Activated CD8-positive, alpha-beta memory T cell treated with anti-CD3 and anti-CD28 coated beads for 48 hours (primary cell): ENCODE measurements at regions not wholly inside any gene's neighbourhood (a gene's known extent, or its start where the extent isn't known, plus 50 kb on each side); places are given as distances from the start of the nearest gene placed in this dataset.

Experiments
- DNase-seq, 3 experiments: peaks; one replicate each; pipeline ENCODE4 v3.0.0-alpha.2; 2020; ENCODE audit warnings: low read depth in 2 of 3, low spot score in 2 of 3

- no peak for DNase-seq
These were observed 266.3 kb downstream of the FBXW7 start for GRCh38 chr4:152269448-152270191.

DNA sequence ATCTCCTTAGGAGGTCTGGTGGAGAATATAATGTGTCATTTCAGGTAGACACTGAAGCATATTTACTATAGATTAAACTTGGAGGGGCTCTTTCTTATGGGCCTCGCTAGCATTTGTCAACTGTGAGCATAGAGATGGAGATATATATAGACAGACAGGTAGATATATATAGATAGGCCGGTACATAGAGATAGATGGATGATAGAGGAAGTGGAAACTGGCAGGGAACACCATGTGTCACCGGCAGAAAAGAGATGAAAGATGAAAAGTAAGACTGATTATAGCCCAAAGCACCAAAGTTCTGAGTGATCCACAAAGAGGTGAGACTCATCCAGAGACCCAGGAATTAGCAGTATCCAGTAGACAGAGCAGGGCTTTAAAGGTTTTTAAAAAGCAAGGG lies 268.1 kb downstream of the FBXW7 start:
- no peak for DNase-seq

DNA sequence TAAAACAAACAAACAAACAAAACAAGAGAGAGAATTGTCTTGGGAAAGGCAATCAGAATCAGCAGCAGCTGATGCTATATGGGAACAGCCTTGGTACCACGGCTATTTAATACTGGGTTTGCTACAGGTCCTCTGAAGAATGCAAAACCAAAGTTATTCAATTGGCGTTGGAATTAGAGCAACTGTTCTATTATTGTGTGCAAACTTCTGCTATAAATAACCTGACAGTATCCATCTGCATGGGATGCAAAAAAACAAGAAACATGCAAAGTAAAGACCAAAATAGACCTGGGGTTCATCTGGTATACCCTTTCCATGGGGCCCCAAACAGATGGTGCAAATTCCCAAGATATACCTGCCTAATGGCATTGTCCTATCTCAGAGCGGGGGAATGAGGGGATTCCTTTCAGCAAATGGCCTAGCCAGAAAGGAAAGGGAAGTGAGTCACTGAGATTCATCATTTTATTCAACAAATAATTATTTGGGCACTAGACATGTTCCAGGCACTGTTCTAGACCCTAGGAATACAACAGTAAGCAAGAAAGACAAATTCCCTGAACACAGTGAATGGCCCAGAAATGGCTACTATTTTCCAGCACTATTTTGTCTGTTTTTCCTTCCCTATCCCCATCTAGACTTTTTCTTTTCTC lies 268.9 kb downstream of the FBXW7 start:
- no peak for DNase-seq

DNA sequence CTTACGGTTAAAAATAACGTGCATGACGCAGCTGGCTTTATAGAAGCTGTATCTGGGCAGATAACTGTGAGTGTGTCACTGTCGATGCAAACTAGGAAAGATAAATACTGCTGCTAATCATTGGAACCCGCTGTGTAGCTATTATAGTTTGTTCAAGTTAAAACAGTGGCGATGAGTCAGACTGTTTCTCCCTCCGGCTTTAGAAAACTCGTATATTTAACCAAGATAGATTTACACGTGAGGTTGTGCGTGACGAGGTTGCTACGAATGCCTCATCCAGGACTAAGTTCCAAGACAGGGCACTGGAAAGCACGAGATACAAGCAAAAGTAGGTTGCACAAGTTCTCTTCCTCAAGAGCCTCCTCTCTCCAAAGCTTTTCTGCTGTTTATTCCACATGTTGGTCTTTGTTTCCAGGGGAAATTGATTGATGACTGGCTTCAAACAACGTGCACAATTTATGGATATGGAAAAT lies 270.7 kb downstream of the FBXW7 start:
- no peak for DNase-seq

DNA sequence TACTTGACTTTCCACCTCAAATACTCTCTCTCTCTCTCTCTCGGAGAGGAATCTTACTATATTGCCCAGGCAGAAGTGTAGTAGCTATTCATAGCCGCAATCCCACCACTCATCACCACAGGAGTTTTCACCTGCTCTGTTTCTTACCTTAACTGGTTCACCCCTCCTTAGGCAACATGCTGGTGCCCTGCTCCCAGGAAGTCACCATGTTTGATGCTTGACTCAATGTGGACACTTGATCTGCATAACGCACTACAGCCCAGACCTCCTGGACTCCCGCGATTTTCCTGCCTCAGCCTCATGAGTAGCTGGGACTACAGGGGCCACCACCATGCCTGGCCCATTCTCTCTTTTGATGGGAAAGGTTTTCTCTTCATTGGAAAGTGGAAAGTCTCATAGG lies 271.8 kb downstream of the FBXW7 start:
- no peak for DNase-seq

DNA sequence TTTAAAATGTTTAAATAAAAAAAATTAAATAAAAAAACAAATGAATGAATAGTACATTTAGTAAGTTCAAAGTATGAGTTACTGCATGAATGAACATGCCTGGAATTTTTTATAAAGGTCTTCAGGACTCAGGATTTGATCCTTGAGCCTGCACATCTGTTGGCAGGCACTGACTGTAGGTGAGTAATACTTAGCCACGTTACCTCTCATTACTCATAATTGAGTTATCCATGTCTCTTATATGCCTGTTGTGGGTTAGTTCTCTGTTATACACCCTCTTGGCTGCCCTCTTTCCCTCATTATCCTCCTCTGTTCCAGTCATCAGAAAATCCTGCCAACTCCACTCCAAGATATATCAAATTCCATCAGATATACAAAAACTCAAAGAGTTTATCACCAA lies 276.0 kb downstream of the FBXW7 start:
- no peak for DNase-seq

DNA sequence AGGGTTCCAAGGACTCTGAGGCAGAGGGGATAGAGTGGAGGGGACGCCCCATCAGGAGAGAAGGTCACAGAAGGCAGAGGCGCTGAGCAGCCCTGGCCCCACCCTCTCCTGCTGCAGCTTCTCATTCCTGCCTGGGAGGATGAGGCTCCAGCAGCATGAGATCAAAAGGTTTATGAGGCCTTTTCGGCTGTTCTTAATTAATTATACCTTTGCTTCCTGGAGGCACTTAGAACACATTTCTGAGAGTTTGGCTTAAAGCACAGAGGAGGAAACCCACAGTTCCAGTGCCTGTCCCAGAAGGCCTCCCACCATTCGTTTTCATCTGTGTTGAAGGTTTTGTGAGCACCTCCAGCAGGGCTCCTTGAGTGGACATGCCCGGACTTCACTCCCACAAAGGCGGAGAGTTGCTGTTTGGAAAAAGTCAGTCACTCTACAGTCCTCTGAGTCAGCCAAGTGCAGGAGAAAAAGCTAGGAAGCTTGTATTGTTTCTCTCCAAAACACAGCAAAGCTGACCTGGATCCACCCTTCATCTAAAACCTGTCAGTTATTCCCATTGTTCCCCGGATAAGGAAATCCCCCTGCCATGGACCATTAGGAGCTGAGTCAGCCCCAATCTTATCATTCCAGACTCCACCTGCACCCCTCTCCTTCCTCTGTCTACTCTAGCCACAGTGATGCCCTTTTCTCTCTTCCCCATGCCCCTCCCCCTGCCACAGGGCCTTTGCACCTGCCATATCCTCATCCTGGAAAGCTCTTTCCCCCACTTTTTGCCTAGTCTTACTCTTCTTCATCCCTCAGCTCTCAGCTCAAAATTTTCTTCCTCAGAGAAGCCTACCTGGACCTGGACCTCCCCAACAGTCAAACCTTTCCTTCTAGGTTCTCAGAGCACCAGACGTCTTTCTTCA lies 276.8 kb downstream of the FBXW7 start:
- DNase-seq, result no peak

- no peak for DNase-seq
These were observed 277.5 kb downstream of the FBXW7 start for GRCh38 chr4:152258391-152258790.

DNA sequence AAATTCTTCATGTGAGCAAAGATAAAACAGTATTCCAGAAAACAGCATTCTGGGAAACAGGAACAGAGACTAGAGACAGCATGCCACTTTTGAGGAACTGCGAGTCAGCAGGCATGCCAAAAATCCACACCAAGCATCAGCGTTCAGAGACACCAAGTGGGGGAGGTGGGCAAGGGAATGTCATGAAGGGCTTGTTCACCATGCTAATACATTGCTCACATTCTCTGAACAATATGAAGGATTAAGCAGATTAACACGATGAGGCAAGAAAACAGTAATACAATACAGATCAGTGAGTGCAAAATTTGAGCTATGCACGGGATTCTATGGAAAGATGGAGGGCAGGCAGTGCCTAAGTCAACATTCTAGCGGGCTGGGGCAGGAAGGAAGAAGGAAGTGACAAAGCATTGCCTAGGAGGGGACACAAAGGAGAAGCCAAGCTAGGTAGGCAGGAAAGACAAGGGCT lies 278.3 kb downstream of the FBXW7 start:
- no peak for DNase-seq

DNA sequence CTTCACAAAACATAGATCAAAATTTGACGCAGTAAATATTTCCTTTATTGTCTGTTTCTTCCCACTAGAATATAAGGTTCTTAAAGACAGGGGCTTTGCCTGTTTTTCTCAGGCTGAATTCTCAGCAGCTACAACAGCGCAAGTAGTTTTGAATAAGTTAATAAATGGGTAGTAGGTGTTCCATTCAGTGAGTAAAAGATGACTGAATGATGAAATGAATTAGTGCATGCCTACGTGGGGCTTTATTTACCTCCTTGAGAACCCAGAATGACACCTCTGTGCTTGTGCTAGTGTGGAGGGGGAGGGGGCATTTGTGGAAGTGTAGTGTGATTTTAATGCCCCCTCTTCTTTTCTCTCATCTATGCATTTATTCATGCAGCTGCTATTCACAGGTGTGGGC lies 278.9 kb downstream of the FBXW7 start:
- no peak for DNase-seq

- peak in 1 of 3 experiments; percentile 23 for DNase-seq
These were observed 280.5 kb downstream of the FBXW7 start for GRCh38 chr4:152255437-152255836.

DNA sequence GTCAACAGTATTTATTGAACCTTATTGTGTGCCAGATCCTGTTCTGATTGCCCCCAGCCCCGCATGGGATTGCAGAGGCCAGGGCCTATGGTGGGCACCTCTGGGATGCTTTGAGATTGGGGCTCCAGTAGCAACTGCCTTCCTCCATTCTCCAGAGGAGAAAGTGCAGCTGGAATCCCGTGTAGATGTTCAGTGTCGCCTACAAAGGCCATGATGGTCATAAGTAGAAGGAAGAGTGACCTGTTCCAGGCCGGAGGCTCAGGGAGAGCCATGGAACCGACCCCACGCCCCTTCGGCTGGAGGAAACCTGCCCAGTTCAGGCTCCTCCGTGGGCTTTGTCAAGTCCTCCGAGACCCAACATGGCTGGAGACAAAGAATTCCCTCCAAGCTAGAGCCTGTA lies 287.5 kb downstream of the FBXW7 start:
- DNase-seq, result no peak

GRCh38 chr4:152247271-152247975 lies 288.5 kb downstream of the FBXW7 start:
- DNase-seq, result no peak

- no peak for DNase-seq
These were observed 289.2 kb downstream of the FBXW7 start for GRCh38 chr4:152246659-152247058.

GRCh38 chr4:152245680-152246079 lies 290.2 kb downstream of the FBXW7 start:
- DNase-seq, result no peak

GRCh38 chr4:152244659-152245058 lies 291.2 kb downstream of the FBXW7 start:
- DNase-seq, result no peak

- DNase-seq, result no peak
These were observed 291.8 kb downstream of the FBXW7 start for GRCh38 chr4:152243896-152244595.

DNA sequence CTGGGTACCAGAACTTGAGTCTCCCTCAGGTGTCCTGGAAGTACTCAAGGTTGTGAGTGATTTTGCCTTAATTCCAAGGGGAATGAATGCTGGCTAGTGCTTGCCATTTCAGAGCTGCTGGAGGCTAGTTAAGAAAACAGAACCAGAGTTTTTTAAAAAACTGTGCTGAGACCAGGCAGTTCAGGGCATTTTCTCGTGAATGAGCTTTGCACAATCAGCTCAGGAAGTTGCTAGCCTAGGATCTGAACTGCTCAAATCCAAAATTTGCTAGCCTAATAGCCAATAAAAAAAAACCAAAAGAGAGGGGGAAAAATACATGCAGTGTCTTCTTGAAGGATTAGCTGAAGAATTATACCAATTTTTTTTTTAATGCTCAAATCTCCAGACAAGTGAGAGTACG lies 292.7 kb downstream of the FBXW7 start:
- DNase-seq, result no peak

GRCh38 chr4:152240232-152240631 lies 295.7 kb downstream of the FBXW7 start:
- no peak for DNase-seq

- no peak for DNase-seq
These were observed 296.7 kb downstream of the FBXW7 start for GRCh38 chr4:152239216-152239615.
